RKO (cell line): ENCODE measurements at regions not wholly inside any gene's neighbourhood (a gene's known extent, or its start where the extent isn't known, plus 50 kb on each side); places are given as distances from the start of the nearest gene placed in this dataset.

Experiments used
- DNase-seq: peaks from one replicate; pipeline ENCODE4 v3.0.0-alpha.2; 2016; ENCODE audit warnings: low spot score

DNA sequence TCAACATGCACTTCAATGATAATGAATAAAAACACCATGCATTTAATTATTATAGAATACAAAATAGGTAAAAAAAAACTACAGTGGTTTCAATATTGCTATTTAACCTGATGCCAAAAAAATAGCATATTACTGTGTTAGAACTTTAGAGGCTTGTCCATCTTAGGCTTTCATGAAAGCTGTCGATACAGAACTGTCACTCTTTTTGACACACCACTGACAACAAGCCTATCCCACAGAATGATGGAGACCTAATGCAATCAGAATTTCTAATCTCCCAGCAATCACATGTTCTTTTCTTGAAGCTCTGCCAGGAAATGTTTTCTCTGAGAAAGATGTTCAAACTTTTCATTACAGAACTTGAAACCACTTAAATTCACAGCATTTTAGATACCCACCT is 490.3 kb upstream of the EPHA6 start:
- DNase-seq, result no peak

DNA sequence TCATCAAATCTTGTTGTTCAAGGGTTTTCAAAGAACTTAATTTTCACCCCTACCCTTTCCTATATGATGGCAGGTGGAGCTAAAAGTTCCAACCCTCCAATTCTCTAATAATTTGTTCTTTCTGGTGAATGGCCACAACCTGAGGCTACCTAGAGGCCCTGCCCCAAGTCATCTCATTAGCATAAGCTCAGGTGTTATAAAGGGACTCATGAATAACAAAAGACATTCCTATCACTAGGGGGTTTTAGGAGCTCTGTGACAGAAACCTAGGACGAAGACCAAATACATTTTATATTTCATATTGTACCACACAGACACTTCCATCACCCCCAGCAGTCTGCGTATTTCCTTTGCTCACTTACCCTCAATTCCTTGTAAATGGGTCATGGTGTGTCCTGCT is 483.6 kb upstream of the EPHA6 start:
- no peak for DNase-seq

DNA sequence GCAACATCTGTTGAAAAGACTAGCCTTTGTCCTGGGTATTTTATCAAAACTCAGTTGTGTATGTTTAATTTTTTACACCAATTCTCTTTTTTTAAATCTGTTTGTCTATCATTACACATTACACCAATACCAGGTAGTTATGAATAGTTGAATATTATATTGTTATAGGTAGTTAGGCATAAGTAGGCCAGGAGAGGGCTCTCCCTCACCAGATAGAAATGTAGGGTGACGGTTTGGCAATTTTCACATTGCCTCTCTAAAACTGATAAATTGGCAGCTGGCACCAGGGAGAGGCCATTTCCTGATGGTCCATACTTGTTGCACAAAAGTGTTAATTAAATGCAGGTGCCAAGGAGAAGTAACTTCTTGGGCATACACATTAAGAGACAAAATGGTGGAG is 483.1 kb upstream of the EPHA6 start:
- DNase-seq, result peak; percentile 27

DNA sequence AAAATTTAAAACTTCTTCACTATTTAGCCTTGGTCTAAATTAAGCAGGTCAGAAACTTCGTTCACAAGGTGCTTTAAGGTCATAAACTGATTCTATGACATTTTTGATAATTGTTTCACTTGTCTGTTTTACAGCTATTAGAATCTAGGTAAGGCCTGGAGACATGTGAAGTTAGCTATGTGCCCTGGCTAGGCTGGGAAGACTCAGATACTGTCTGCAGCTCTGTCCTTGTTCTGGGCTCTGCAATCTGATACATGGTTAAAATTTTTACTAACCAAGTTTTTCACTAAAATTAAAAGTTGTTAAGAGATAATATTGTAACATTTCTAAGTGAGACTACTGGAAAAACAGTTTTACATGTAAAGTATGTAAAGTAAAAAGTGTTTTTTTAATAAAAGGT is 479.6 kb upstream of the EPHA6 start:
- DNase-seq, result no peak

DNA sequence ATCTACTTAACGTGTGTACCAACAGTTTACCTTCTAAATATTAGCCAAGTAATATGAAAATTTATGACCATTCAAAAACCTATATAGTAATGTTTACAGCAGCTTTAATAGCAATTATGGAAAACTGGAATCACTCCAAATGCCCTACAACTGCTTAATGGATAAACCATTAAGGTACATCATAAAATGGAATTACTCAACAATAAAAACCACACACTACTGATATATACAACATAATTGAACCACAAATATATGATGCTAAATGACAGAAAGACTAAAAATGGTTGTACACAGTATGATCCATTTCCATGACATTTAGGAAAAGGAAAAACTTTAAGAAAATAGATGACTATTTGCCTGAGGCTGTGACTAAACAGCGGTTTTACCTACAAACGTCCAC is 467.1 kb upstream of the EPHA6 start:
- no peak for DNase-seq

DNA sequence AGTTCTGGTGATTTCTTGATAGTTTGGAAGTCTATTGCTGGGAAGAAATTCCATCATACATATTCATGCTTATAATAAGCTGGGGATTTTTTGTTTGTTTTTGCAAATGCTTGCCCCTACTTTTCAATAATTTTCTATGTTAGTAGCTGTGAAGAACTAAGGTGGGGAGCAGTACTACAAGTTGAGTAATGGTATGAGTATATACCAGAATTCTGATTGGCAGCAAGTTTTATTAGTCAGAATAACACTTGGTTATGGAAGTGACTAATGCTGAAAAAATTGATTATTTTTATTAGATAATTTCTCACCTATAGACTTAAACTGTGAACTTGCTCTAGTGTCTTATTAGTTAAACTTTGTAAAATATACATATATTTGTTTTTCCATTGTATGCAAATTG is 462.8 kb upstream of the EPHA6 start:
- DNase-seq, result peak; percentile 35

DNA sequence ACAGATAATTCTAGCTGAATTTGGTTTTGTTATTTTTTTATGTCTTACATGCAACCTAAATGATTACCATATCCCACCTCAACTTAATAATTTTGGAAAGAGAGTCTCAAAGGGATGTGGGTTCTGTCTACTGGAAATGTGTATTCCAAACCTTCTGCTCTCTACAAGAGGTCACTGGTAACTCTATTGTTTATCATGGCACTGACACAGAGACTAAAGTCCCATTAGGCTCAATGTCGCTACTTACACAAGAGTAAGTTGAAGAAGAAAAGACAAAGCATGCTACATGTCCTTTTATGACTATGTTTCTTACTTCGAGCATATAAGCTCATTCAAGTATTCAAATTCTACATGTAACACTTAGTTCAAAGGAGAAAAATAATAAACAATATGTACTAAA is 460.3 kb upstream of the EPHA6 start:
- no peak for DNase-seq

DNA sequence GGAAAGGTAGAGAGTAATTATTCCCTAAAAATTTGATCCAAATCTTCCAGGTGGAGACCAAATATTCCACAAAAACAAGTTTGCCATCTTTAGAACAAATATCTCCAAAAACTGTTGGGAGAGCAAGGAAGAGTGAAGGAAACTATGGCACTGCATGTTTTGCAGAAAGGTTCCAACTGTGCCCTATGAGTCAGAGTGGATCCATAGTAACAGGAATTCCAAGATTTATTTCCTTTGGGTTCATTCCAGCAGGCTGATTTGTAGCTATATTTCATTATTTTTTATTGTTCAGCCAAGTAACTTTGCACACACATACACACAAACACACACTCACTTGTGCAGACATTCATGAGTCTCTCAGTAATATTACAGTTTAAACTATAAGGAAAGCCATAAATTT is 459.7 kb upstream of the EPHA6 start:
- DNase-seq, result no peak

DNA sequence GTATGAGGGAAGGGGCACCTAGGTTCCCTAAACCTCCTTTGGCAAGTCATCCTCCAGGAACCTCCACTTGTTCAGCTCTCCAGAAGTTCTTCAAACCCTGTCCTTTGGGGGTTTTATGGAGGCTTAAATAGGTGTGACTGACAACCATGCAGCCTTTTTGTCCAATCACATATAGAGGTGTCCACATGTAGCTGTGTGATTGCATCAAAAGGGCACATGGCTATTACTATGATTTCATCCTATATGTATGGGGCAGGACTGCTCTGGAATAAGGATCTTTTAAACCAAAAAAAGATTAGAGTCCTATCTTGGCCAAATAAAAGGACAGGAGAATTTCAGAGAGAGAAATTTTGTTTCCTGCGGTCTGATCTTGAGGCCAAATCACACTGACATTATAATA is 453.2 kb upstream of the EPHA6 start:
- no peak for DNase-seq

DNA sequence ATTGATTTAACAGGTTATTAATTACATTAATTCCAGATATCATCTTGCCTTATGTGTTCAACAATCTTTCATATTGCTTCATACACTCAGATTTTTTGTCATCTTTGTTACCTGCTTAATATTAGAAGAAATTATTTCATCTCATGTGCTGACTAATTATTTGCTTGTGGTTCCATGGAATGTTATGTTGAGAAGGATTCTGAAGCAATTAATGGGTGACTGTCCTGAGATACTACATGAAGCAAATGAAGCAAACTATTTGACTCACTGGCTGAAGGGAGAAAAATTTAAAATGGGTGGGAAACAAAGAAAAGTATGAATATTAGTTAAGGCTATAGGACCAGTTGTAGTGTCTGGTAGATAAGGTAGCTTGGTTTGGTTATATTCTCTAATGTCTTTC is 443.8 kb upstream of the EPHA6 start:
- DNase-seq, result no peak

DNA sequence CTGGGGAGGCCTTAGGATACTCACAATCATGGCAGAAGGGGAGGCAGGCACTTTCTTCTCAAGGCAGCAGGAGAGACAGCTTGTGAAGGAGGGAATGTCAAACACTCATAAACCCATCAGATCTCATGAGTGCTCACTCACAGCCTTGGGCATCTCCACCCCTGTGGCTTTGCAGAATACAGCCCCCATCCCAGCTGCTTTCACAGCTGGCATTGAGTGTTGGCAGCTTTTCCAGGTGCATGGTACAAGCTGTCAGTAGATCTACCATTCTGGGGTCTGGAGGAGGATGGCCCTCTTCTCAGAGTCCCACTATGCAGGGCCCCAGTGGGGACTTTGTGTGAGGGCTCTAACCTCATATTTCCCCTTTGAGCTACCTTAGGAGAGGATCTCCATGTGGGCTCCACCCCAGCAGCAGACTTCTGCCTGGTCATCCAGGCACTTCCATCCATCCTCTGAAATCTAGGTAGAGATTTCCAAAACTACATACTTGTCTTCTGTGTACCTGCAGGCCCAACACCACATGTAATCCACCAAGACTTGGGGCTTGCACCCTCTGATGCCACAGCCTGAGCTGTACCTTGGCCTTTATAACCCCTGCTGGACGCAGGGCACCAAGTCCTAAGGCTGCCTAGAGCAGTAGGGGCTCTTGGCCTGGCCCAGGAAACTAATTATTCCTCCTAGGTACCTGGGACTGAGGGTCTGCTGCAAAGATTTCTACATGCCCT is 404.2 kb upstream of the EPHA6 start:
- no peak for DNase-seq

DNA sequence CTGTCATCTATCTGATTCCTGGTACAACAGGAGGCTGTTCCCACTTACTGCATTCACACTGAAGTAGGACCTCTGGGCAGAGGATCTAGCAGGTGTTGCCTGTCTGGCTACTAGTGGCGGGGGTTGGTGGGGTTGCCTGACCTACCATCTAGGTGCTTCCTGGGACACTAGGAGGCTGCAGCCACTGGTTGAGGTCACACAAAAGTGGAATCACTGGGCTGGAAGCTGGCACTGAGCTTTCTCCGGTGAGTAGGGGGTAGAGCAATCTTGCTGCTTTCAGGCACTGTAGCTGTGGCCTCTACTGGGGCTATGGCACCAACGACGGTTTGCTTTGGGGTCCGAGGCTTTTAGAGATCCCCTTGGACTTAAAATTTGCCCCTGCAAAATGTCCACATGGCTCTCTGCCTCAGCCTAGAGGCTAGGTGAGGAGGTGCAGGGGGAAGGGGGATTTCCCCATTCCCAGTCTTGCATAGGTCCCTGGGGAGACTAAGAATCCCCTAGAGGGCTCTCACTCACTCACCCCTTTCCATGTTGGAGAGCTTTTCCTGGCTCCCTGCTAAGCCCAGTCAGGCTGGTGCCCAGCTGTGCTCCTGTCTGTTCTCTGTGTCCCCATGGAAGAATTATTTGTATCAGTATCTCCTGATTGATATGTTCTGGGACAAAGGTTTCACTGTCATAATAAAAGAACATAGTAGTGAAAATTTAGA is 397.7 kb upstream of the EPHA6 start:
- no peak for DNase-seq

DNA sequence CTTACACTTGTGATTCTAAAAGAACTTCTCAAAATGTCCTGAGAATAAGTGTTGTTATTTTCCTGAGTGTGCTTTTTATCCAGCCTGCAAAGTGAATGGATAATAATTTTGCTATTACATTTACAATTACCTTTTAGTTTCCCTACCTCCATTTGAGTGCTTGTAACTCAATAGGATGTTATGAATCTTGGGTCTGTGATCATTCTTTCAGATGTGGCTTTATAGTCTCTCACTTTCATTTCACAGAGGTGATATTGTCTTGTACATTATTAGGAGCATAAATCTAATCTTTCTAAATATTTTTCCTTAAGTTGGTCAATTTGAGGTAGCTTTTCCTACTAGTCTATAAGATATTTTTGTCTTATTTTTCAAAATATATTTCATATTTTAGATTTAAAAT is 386.3 kb upstream of the EPHA6 start:
- no peak for DNase-seq

DNA sequence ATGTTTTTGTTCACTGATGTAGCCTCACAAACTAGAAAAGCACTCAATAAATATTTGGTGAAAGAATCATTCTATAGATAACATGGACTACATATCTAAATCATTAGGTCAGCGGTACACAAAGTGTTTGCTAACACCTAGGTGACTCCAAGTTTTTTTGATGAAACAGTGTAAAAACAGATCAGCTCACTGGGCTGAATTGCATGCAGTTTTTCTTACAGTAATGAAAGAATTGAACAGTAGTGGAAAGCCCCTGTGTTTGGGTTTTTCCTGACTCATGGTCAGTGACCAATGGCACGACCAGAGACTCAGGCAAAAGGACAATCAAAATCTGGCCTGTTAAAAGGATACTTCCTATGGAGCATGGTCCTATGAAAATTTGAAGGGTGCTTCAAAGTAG is 384.3 kb upstream of the EPHA6 start:
- no peak for DNase-seq

DNA sequence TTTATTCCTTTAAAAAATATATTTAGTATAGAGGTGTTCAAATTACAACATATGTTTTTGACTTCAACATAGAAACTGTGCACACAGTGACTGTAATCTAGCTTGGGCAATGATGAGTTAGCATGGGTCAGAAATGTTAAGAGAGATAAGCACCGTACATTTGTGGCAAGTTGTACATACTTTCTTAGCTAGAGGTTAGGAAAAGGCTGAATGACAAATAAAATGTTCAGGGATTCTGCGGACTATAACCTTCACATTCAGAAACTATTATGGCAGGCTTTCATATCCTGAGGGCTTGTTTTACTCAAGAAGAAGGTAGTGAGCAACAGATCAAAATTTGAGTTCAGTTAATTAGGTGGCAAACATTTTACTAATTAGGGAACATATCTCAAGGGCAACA is 379.7 kb upstream of the EPHA6 start:
- no peak for DNase-seq

DNA sequence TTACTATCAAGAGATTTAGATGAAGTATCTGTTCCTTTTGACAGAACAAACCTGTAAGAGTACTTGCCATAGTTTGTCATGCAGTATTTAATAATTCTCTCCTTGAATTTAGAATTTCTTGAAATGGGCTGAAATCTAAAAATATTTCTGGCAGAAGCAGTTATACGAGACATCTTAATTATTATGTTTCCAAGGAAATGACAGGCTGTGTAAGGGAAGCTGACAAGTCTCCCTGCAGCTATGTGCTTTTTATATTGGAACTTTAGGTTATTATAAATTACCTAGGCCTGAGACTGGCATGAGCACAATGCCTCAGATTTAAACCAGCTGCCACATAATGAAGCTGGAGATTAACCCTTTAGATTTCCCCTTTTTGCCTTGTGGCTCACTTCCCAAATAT is 365.0 kb upstream of the EPHA6 start:
- no peak for DNase-seq

DNA sequence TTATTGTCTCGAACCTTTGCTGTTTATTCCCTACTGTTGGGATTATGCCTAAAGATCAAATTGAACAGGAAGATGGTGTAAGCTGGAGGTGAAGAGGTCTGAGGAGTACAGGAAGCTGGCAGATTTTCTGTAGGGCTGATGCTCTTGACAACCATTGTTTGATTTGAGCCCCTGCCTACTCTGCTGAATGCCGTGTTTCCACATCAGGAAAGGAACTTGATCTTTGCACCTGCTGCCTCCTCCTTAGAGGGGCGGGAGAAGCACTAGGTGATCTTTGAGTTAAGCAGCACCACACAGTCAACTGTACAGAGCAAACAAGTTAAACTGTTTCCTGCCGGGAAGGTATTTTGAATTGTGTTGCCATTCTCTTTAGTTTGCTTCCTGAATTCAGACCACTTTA is 364.6 kb upstream of the EPHA6 start:
- DNase-seq, result no peak

DNA sequence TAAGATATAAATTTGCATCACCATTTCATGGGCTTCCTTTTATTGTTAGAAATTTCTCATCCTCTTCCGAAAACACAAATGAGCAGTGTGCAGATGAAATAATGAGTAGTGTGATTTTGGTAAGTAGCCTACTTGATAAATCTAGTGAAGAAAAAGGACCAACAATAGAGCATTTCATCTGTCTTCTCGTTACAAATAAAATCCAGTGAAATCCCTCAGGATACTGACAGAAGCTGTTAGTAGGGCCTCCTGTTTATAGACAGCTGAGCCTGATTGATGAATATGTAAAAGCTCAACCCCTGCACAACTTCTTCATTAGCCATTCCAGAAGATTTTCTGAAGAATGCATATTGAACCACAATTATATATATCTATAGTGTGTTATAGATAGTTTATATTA is 363.7 kb upstream of the EPHA6 start:
- no peak for DNase-seq

DNA sequence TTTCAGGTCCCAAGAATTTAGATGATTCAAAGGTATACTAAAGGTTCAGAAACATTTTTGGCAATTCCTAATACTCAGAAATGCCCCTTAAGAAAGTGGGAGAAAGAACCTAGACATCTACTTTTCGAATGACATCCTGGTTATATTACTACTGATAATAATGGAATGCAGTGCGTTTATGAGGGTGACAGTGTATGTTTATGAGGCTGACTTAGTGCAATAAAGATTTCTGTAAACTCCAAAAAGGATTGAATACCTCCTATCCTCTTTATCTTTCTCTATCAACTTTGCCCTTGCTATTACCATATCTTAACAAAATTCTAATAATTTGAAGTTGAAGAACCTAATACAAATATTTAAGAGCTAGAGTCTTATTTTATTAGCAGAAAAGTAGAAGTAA is 348.9 kb upstream of the EPHA6 start:
- no peak for DNase-seq

DNA sequence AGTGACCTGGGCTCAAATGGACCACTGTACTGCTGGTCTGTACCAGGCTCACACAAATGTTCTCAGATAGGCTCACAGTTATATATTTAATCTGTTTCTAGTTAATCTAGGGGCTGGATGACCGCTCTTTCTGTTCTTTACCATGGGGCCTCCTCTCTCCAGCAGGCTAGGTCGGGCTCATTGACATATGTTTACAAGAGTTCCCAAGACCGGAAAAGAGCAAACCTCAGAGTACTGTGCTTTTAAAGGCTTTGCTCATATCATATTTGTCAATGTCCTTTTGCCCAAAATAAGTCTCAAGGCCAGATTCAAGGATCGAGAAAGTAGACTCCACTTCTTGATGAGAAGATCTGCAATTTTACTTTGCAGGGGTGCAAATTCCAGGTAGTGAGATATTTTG is 348.0 kb upstream of the EPHA6 start:
- no peak for DNase-seq

DNA sequence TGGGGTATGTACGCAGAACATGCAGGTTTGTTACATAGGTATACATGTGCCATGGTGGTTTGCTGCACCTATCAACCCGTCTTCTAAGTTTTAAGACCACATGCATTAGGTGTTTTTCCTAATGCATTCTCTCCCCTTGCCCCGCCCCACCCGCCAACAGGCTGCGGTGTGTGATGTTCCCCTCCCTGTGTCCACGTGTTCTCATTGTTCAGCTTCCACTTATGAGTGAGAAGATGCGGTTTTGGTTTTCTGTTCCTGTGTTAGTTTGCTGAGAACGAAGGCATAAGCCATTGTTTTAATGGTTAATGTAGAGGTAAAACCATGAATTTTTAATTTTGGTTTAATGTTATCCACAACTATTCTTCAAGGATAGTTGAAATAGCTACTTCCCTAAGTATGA is 346.8 kb upstream of the EPHA6 start:
- DNase-seq, result no peak

DNA sequence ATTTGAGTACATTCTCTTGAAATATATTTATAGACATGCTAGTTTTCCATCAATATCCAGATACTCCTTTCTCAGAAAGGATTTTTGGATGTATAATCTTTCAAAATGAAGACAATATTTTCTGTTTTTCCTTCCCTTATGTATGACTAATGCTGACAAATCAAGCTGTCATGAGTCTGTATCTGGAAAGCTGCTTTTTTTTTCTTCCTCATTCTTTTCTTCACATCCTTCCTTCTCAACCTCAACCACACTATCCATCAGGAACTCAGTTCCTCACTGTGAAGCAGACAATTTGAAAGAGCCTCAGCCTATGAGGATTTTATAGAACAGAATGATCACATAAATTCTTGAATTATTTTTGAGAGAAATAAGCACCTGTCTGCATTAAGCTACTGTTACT is 335.9 kb upstream of the EPHA6 start:
- DNase-seq, result peak; percentile 43

DNA sequence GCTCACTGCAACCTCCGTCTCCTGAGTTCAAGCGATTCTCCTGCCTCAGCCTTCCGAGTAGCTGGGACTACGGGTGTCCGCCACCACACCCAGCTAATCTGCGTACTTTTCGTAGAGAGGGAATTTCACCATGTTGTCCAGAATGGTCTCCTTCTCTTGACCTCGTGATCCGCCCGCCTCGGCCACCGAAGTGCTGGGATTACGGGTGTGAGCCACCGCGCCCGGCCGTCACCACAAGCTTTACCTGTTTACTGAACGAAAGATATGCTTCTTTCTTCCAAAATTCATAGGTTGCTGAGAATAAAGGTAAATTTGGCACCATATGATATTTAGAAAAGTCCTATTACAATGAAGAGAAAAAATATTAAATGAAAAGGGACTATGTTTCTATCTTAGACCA is 333.5 kb upstream of the EPHA6 start:
- no peak for DNase-seq

DNA sequence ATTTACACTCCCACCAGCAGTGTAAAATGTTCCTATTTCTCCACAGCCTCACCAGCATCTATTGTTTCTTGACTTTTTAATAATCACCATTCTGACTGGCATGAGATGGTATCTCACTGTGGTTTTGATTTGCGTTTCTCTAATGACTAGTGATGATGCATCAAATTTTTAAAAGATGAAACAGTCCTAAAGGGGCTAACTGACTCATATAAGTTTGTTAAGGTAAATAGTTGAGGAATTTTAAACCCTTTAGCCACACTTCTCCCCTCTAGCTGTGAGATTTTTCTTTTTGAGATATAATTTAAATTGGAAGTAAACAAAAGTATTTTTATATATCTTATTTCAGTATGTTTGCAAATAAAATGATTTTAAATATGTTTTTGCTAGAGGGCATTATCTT is 331.2 kb upstream of the EPHA6 start:
- peak; percentile 67 for DNase-seq
